HT-29 (cell line): ENCODE measurements at regions not wholly inside any gene's neighbourhood (a gene's known extent, or its start where the extent isn't known, plus 50 kb on each side); places are given as distances from the start of the nearest gene placed in this dataset.
"Not testable (repeated sequence)": the region's sequence is repeated elsewhere in the genome, so short reads cannot be mapped to it uniquely, and the experiment has no call there.

Source experiments
- DNase-seq: peaks from one replicate; pipeline ENCODE4 v3.0.0-alpha.2; 2015; ENCODE audit warnings: low spot score

DNA sequence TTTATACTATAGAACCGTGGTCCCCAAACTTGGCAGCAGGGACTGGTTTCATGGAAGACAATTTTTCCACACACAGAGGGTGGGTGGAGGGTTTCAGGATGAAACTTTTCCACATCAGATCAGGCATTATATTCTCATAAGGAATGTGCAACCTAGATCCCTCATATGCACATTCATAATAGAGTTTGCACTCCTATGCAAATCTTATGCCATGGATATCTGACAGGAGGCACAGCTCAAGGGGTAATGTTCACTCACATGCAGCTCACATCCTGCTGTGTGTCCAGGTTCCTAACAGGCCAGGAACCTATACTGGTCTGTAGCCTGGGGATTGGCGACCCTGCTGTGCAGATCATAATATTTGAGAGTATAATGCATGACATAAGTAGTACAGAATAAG, 1802.2 kb upstream of the ACO1 start:
- DNase-seq: no peak

DNA sequence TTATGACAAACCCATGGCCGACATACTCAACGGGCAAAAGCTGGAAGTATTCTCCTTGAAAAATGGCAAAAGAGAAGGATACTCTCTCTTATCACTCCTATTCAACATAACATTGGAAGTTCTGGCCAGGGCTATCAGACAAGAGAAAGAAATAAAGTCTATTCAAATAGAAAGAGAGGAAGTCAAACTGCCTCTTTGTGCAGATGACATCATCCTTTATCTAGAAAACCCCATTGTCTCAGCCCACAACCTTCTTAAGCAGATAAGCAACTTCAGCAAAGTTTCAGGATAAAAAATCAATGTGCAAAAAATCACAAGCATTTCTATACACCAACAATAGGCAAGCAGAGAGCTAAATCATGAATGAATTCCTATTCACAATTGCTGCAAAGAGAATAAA, 1799.9 kb upstream of the ACO1 start:
- DNase-seq: no peak

DNA sequence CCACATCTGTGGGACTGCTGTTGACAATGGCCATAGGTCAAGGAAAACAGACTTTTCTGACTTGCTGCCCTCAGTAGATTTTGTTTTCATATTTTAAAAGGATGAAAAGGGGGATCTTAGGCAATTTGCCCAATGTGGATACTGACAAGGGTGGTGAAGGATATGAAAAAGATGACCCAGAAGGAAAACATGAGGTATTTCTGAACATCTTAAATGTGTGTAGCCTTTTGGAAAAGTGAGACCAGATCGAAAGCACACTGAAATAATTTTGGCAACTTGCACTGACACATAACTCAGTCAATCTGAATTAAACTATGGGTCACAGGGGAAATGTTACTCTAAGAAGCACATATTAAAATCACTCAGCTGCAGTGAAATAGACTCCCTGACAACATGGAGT, 1793.0 kb upstream of the ACO1 start:
- DNase-seq: no peak

DNA sequence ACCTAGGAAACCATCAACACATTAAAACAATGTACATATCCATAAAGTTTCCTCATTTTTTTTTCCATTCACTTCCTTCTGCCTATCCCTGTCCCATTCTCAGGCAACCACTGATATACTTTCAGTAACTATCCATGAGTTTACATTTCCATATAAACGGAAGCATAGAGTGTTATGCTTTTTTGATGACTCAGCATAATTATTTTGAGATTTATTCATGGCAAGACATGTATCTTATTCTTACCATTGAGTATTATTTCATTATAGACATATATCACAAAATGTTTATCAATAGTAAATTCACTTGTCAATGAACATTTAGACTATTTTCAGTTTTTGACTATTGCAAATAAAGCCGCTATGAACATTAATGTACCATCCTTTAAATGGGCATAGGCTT, 1786.8 kb upstream of the ACO1 start:
- no peak for DNase-seq

DNA sequence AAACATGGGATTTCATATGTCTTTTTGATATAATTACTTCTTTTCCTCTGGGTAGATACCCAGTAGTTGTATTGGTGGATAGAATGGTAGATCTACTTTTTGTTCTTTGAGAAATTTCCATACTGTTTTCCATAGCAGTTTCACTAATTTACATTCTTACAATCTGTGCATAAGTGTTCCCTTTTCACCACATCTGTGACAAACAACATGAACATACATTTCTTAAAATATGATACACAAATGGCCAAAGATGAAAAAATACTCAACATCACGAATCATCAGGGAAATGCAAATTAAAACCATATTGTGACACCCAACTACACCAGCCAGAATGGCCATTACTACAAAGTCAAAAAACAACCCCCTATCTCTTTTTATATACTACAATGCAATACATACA, 1778.5 kb upstream of the ACO1 start:
- DNase-seq: no peak

DNA sequence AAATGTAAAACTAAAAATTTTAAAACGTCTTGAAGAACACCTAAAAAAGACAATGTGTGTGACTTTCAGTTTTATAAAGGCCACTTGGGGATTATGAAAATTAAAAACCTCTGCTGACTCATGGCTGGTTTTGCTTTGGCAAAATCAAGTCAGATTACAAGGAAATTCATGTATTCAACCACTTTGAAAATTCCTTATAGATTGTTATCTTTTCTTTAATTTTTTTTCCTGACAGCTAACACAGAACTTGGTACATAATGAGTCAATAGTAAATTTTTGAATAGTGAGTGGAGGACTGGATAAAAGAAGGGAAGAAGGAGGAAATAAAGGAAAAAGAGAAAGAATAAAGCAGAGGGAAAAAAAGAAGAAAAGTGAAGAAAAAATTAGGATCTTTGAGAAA, 1774.7 kb upstream of the ACO1 start:
- no peak for DNase-seq

DNA sequence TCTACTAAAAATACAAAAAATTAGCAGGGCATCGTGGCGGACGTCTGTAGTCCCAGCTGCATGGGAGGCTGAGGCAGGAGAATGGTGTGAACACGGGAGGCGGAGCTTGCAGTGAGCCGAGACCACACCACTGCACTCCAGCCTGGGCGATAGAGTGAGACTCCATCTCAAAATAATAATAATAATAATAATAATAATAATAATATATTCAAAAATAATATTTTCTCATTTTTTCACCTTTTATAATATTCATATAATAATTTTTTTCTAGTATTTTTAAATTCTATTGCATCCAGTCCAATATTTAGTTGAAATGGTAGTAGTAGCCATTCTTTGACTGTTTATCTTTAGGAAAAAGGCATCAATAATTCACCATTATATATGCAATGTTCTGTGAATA, 1767.7 kb upstream of the ACO1 start:
- DNase-seq: not testable (repeated sequence)

DNA sequence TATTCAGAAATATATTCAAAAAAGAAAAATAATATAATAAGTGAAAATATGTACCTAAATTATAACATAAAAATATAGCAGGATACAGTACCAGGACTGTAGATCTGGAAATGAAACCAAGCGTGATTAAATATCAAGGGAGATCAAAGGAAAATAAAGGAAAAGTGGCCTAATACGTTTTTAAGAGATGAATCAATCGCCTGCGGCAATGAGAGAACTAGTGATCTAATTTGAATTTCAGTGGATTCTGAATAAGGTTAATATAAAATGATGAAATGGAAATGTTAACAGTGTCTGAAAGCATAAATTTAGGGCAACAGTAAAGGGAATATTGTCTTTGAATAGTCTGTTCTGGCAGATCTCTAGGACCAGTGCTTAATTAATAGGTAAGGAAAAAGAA, 1761.9 kb upstream of the ACO1 start:
- no peak for DNase-seq

DNA sequence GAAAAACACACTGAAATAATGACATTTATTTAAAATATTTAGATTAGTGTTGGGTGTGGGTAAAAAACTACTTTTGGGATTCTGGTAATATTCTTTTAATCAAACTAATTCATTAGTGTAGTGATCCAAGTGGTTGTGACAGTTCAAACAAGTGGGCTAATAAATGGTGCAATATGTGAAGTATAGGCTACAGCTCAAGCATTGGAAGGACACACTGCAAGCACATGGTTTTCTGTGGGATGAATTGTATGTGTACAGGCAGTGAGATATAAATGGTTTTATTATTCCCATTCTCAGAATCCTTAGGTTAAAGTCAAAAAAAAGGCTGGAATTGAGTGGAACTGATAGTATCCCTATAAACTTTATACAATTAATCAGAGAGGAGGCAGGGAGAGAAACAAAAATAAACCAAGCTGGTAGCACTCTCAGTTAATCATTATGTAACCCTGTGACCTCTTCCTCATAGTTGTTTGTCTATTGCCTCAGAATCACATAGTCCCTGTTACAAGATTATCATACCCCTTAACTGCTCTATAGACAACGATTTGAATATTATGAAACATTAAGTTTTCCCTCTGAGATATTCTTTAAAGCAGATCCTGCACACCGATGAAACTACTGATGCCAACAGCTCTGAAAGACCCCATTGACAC, 1755.4 kb upstream of the ACO1 start:
- peak; percentile 1 for DNase-seq

DNA sequence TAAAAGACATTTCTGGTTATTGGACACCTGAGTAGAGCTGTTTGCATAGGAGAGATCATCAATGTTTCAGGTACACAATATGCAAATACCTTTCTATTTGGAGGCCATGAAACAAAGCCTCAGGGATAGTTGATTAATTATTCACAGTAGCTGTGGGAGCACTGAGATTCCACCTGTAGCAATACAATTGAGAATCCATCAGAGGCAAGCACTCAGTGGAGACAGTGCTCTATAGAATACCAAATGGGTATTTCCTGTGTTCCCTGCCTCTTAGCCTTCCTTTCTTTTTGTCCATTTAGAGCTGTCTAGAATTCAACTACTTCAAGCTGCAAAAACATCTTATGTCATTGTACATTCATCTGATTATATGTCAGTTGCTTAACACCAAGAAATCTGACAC, 1754.0 kb upstream of the ACO1 start:
- DNase-seq: no peak

DNA sequence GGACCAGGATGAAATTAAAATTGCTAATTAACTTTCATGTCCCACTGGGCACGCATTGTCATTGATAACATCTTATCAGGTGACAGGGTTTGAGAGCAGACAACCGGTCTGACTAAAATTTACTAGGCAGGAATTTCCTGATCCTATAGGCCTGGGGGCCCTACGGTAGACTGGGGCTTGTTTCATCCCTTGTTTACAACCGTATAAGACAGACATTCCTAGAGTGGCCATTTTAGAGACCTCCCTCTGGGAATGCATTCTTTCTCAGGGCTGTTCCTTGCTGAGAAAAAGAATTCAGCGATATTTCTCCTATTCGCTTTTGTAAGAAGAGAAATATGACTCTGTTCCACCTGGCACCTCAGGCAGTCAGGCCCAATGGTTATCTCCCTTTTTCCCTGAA, 1737.8 kb upstream of the ACO1 start:
- not testable (repeated sequence) for DNase-seq

DNA sequence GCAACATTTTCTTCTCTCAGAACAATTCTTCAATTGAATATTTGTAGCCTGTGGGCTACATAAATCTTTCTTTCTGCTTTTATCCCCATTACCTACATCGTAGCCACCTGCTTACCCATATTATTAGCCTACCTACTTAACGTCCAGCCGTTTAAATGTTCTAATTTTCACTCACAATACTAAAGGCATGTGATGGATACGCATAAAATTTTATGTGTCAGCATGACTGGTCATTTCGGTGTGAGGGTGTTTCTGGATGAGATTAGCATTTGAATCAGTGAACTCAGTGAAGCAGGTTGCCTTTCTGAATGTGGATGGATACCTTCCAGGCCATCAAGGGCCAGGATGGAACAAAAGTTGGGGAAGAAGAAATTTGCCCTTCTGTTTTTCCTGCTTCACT, 1722.5 kb upstream of the ACO1 start:
- no peak for DNase-seq

DNA sequence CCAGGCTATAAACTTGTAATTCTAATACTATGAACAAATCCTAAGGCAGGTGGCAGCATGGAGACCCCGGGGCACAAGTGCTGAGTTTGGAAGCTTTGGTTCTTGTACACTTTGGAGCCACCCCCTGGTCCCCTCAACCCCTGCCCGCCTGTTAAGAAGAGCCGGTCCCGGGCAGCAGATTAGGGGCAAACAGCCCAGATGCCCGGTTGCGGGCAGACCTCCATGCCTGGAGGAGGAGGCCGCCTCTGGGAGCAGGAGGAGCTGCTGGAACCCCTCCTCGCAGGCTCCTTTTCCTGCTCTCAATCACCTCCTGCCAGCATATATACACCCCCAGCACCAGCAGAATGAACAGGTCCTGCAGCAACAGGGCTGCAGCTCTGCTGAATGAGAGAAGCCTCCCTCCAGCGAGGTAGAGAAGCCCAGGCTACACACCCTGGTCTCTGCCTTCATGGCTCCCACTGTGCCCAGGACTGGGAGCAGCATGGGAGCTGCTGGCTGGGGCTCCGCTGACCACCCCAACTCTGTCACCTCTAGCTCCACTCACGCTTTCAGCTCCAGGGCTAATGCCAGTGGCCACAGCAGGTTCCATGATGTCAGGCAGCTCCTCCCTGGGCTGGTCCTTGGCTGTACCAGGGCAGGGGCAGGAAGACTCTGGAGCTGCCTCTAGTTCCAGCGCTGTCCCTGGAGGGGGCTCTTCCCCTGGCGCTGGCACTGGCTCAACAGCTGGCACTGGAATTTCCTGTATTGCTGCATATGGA, 1713.5 kb upstream of the ACO1 start:
- no peak for DNase-seq

DNA sequence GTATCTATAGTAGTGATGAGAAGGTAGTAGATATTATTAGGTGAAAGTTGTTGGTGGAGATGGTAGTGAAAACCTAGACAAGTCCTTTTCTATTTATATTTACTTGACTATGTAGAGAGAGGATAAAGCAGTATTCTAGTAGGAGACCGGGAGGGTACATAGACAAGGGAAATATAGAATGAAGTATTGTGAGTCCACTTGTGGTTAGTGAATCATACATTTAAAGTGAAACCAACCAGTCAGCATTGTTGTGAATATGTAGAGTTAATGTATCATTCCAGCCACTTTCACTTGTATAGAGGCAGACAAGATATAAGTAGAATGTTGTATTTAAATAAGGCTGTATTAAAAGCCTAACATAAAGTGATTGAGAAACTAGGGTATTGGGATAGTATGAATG, 1711.3 kb upstream of the ACO1 start:
- DNase-seq: no peak

DNA sequence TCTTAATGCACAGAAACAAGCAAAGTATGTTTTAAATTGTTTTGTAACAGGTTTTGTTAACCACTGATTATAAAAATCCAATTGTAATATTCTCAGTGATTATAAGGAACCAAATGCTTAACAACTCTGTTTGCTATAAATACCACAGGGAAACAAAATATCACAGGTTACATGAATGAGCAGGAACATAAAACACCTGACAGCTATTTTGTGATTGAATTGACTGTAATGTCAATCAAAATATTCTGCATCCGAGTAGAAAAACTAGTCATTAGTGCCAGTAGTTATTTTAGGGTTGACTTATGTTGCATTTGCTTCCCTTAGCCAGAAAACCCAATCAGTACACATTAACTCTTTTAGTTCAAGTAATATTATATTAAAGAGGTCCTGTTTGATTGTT, 1707.8 kb upstream of the ACO1 start:
- DNase-seq: no peak

DNA sequence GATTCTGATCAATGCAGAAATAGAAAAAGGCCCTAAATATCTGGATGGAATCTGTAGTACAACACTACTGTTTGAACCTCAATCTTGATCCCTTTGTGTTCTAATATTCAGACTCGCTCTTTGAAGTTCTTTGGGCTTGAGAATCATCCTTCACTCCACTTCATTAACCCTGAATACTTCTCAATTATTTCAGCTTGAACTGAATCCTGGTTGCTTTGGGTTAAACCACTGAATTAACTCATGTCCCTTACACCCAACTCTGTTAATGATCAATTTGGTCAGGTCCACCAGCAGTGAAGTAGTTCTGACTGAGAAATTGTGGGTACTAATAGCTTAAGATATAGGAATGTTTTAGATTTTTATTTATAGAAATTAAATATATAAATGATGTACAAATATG, 1707.2 kb upstream of the ACO1 start:
- no peak for DNase-seq

DNA sequence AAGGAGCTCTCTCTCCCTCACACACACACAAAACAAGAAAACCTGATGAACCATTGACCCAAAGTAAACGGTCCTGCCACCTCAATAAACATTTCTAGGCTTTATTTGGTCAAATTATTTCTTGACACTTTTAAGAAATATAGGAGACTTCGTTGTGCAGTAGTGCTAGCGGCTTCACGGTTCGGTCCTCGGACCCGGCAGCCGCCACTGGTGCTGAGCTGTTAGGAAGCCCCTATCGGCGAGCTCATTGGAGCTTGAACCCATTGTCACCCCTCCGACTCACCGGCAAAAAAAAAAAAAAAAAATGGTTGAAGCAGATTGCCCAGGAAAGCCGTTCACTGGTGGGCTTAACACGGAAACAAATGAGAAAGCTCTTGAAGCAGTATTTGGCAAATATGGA, 1695.6 kb upstream of the ACO1 start:
- no peak for DNase-seq

DNA sequence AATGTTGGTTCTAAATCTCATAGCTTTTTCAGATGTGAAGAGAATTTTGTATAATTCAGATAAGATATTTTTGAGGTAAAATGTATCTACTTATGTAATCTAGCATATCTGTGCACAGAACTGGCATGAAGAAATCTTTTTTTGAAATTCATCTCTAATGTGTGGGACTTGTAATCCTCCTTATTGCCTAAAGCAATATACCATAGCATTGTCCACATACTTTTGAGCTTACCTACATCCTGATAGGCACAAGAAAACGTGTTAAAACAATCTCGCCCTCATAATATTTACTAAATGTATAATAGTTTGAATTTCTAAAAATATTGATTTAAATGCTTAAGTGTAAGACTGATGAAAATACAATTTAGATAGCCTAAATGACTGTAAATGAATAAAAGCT, 1686.5 kb upstream of the ACO1 start:
- DNase-seq: no peak

DNA sequence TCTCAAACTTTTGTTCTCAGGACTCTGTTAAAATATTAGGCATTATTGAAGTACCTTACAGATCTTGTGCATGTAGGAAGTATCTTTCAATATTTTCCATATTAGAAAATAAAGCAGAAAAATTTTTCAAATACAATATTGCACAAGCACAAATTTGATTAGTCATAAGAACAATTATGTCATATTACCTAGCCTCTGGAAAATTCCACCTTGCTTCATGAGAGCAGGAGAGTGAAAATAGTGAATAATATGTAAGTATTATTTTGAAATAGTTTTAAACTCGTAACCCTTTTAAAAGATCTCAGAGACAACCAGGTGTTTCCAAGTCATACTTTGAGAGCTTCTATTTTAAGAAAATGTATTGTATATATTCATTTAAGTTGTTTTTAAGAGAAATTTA, 1672.9 kb upstream of the ACO1 start:
- no peak for DNase-seq

DNA sequence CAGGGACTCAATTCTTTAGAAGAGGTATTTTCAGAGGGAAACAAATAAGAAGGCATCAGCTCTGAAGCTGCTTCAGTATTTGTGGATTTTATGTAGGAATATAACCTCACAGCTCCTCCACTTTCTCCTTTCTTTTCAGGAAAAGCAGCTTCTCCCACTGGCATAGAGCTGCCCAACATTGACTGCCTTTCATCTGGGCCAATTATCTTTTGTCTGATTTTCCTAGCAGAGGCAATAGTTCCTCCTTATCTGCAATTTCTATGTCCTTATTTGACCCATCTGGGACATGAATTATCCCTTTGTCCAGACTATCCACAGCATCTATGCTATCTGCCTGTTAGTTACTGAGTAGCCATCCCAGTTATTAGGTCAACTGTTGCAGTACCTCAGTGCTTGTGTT, 1671.2 kb upstream of the ACO1 start:
- no peak for DNase-seq

DNA sequence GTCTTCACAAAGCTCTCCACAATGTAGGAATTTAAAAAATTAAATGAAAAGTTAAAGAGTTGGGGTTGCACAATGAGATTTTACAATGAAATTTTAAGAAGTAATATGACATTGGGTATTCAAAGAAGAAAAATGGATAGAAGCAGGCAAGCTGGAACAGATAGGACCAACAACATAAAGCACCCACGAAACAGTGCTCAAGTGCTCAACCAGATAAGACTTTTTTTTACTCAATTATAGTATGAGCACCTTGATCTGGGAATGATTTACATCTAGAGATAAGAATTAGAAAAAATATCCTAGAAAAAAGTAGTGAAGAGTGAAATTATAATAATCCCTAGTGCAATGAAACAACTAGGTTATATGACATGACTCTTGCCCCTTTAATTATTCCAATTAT, 1670.1 kb upstream of the ACO1 start:
- DNase-seq: no peak

DNA sequence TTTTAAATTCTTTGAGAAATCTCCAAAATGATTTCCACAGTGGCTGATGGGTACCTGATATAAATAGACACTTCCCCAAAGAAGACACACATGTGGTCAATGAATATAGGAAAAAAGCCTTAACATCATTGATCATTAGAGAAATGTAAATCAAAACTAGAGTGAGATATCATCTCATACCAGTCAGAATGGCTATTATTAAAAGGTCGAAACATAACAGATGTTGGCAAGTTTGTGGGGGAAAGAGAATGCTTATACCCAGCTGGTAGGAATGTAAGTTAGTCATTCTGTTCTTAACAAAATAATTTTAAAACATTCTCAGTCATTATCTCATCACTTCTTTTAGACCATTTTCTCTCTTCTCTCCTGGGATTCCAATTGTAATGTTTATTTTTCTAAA, 1666.0 kb upstream of the ACO1 start:
- no peak for DNase-seq

DNA sequence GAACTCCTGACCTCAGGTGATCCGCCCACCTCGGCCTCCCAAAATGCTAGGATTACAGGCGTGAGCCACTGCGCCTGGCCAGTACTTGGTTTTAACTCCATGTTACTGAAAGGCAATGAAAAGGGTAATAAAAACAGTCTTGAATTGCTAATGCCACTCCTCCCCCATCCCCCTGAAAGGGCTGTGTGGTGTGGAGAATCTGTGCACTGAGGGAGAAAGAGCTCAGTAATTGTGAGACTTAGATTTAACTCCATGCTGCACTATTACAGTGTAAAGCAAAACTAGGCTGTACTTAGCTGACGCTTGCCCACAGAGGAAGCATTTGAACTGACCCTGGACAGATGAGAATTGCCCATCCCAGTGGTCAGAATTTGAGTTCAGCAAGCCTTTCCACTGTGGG, 1662.4 kb upstream of the ACO1 start:
- no peak for DNase-seq

DNA sequence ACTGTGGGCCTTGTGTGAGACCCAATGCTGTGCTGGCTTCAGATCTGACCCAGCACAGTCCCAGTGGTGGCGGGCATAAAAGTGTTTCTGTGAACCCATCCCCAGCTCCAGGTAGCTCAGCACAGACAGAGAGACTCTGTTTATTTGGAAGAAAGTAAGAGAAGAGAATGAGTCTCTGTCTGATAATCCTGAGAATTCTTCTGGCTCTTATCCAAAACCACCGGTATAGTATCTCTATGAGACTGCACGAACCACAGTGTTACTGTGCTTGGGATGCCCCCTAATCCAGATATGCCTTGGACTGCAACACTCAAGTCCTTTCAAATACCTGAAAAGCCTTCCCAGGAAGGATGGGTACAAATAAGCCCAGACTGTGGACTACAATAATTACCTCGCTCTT, 1660.8 kb upstream of the ACO1 start:
- no peak for DNase-seq
